WTC11 (cell line): ENCODE measurements at regions not wholly inside any gene's neighbourhood (a gene's known extent, or its start where the extent isn't known, plus 50 kb on each side); places are given as distances from the start of the nearest gene placed in this dataset.

Experiments
- CTCF ChIP-seq: fragments of 200-600 bp; IDR thresholded peaks from 2 replicates; pipeline ENCODE4 v1.8.0; 2022; ENCODE audit warnings: antibody characterized with exemption
- E2F4 ChIP-seq: sonication (generic); formaldehyde crosslinking; IDR thresholded peaks from 2 replicates; pipeline ENCODE4 v1.8.1; 2022; ENCODE audit warnings: low read depth, mild to moderate bottlenecking, moderate library complexity, missing genetic modification reagents, borderline replicate concordance
- ELF4 ChIP-seq: sonication (generic); formaldehyde crosslinking; IDR thresholded peaks from 2 replicates; pipeline ENCODE4 v1.8.1; 2022; ENCODE audit warnings: low read depth, mild to moderate bottlenecking, moderate library complexity, missing genetic modification reagents
- JAZF1 ChIP-seq: fragments of 250-450 bp; sonication (Bioruptor Pico); IDR thresholded peaks from 2 replicates; pipeline ENCODE4 v1.9.0; 2021; ENCODE audit warnings: moderate library complexity, mild to moderate bottlenecking, inconsistent platforms
- MAX ChIP-seq: sonication (generic); formaldehyde crosslinking; IDR thresholded peaks from 2 replicates; pipeline ENCODE4 v1.8.0; 2022; ENCODE audit warnings: mild to moderate bottlenecking, missing genetic modification reagents
- NFYB ChIP-seq: sonication (generic); formaldehyde crosslinking; conservative IDR thresholded peaks from 2 replicates; pipeline ENCODE4 v1.8.0; 2022; ENCODE audit warnings: low read depth, missing genetic modification reagents
- NR3C1 ChIP-seq: sonication (generic); formaldehyde crosslinking; conservative IDR thresholded peaks from 2 replicates; pipeline ENCODE4 v1.8.1; 2023; ENCODE audit warnings: low read depth, mild to moderate bottlenecking, missing genetic modification reagents
- SP1 ChIP-seq: sonication (generic); formaldehyde crosslinking; conservative IDR thresholded peaks from 2 replicates; pipeline ENCODE4 v1.8.1; 2022; ENCODE audit warnings: missing genetic modification reagents
- ZNF263 ChIP-seq: sonication (generic); formaldehyde crosslinking; IDR thresholded peaks from 2 replicates; pipeline ENCODE4 v1.8.1; 2022; ENCODE audit warnings: low read depth, mild to moderate bottlenecking, moderate library complexity, missing genetic modification reagents

GRCh38 chrX:10851809-10852208 lies 231.4 kb upstream of the MID1 start:
- TF ChIP-seq ZNF263 (CRISPR knock-in tag) (no peak), ELF4 (CRISPR knock-in tag) (no peak), E2F4 (CRISPR knock-in tag) (no peak), NR3C1 (CRISPR knock-in tag) (no peak), CTCF (no peak), JAZF1 (no peak), NFYB (CRISPR knock-in tag) (no peak), MAX (CRISPR knock-in tag) (no peak), SP1 (CRISPR knock-in tag) (no peak)
